Mucosa of rectum (tissue), 2 donors: ENCODE measurements at regions not wholly inside any gene's neighbourhood (a gene's known extent, or its start where the extent isn't known, plus 50 kb on each side); places are given as distances from the start of the nearest gene placed in this dataset.
"Not testable (repeated sequence)": the region's sequence is repeated elsewhere in the genome, so short reads cannot be mapped to it uniquely, and the experiment has no call there.

Experiments
- H3K27ac ChIP-seq, 2 donors: one replicate each; pipeline ENCODE4 v1.7.0; 2013; ENCODE audit warnings: inconsistent platforms in 2 of 2, low read depth in 2 of 2, low read length in 2 of 2
- H3K27me3 ChIP-seq, 2 donors: one replicate each; pipeline ENCODE4 v1.7.0; 2013; ENCODE audit warnings: low read length in 2 of 2; ENCODE audit not compliant: control insufficient read depth in 2 of 2, insufficient read depth in 2 of 2
- H3K36me3 ChIP-seq, 2 donors: one replicate each; pipeline ENCODE4 v1.7.0; 2013; ENCODE audit warnings: low read length in 2 of 2; ENCODE audit not compliant: control insufficient read depth in 2 of 2, insufficient read depth in 2 of 2
- H3K4me1 ChIP-seq, 2 donors: one replicate each; pipeline ENCODE4 v1.7.0; 2013; ENCODE audit warnings: low read length in 2 of 2, mild to moderate bottlenecking in 1 of 2; ENCODE audit not compliant: control insufficient read depth in 2 of 2, insufficient read depth in 2 of 2
- H3K4me3 ChIP-seq, 2 donors: one replicate each; pipeline ENCODE4 v1.7.0; 2013; ENCODE audit warnings: low read length in 2 of 2
- H3K9ac ChIP-seq, 2 donors: one replicate each; pipeline ENCODE4 v1.7.0; 2013; ENCODE audit warnings: low read length in 2 of 2, low read depth in 1 of 2, mild to moderate bottlenecking in 1 of 2
- H3K9me3 ChIP-seq, 2 donors: one replicate each; pipeline ENCODE4 v1.7.0; 2013; ENCODE audit warnings: low read length in 2 of 2; ENCODE audit not compliant: control insufficient read depth in 2 of 2
- donor health status: healthy.
- donor health status: Normal muscosa, but diverticular disease.

- Histone ChIP-seq H3K9me3 (no peaks in the 10 kb centered on the region), H3K4me1 (no peaks in the 10 kb centered on the region), H3K27me3 (no peaks in the 10 kb centered on the region), H3K9ac (no peak overlapping the region), H3K36me3 (no peaks in the 10 kb centered on the region), H3K27ac (no peak overlapping the region), H3K4me3 (no peak overlapping the region)
Observed at GRCh38 chr2:182652326-182652725, 63.7 kb upstream of the DNAJC10 start.

GRCh38 chr2:182655750-182656149 lies 60.3 kb upstream of the DNAJC10 start:
- no peak overlapping the region for H3K27ac ChIP-seq
- H3K9ac ChIP-seq, result no peak overlapping the region
- H3K4me1 ChIP-seq, result no peaks in the 10 kb centered on the region
- no peak overlapping the region for H3K4me3 ChIP-seq
- no peaks in the 10 kb centered on the region for H3K9me3 ChIP-seq
- H3K27me3 ChIP-seq, result no peaks in the 10 kb centered on the region
- no peaks in the 10 kb centered on the region for H3K36me3 ChIP-seq

- no peak overlapping the region for H3K9ac ChIP-seq
- no peaks in the 10 kb centered on the region for H3K27me3 ChIP-seq
- no peaks in the 10 kb centered on the region for H3K36me3 ChIP-seq
- H3K27ac ChIP-seq, result no peak overlapping the region
- H3K9me3 ChIP-seq, result no peaks in the 10 kb centered on the region
- H3K4me3 ChIP-seq, result no peak overlapping the region
- H3K4me1 ChIP-seq, result no peaks in the 10 kb centered on the region
Observed at GRCh38 chr2:182664212-182664611, 51.8 kb upstream of the DNAJC10 start.

GRCh38 chr2:182665500-182665899 lies 50.6 kb upstream of the DNAJC10 start:
- not testable (repeated sequence) for H3K4me3 ChIP-seq, H3K27ac ChIP-seq, H3K4me1 ChIP-seq, H3K9me3 ChIP-seq, H3K36me3 ChIP-seq, H3K9ac ChIP-seq, H3K27me3 ChIP-seq
